HG02678 (cell line): ENCODE measurements at regions not wholly inside any gene's neighbourhood (a gene's known extent, or its start where the extent isn't known, plus 50 kb on each side); places are given as distances from the start of the nearest gene placed in this dataset.

Experiments used
- ATAC-seq: cut with Tn5 transposase; IDR thresholded peaks from one replicate; pipeline ENCODE4 v1.9.1; 2021; ENCODE audit warnings: mild to moderate bottlenecking, moderate library complexity; ENCODE audit not compliant: unreplicated experiment

- ATAC-seq: no peak
Measured at GRCh38 chr2:45337481-45337880, 273.6 kb downstream of the SRBD1 start.

DNA sequence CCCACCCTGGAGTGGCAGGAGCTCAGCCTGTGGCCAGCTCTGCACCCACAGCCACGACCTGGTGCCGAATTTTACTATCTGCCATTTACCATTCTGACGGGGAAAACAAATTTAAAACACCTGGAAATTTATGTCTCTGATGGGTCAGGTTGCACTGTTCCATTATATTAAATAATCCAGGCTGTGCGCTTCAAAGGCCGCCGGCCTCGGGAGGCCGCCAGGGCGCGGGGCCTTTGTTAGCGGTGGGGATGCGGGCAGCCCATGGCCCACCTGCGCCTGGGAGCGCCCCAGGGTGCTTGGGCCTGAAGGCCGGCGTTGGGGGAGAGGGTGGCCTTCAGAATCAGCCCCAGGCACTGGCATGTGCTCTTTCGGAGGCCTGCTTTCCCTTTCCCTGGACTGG is 276.9 kb downstream of the SRBD1 start:
- ATAC-seq: no peak

DNA sequence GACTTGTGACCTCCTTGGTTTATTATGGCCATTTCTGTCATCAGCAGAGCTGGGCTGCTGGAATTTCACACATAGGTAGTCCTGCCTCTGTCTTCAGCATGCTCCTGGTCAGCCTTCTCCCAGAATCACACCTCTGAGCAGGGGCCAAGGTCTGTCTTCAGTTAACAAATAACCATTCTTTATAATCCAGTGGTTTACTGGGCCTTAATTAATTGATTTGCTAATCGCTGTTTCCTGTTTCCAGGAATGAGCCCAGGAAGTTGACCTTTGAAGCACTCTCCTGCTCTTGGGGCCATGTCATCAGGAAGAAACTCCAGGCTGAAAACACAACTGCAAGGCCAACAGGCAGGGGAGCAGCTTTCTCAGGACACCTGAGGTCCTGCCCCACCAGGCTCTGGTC is 278.5 kb downstream of the SRBD1 start:
- ATAC-seq: no peak

GRCh38 chr2:45332094-45332493 is 279.0 kb downstream of the SRBD1 start:
- ATAC-seq: no peak

DNA sequence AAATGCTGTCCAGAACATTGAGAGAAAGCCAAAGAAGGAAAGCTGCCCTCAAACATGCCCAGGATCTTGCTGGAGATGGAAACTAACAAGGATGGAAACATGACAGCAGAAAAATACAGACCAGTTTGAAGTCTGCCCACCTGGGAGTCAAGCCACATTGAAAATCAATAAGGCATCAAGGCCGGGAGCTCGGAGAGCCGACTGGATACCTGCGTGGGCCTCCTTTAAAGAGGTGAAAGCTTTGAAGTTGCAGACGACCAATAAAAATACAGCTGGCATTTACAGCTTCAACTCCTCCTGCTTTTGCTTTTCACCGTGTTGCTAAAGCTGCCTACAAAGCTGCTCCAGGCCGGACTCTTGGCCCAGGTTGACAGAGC is 279.7 kb downstream of the SRBD1 start:
- no peak for ATAC-seq

DNA sequence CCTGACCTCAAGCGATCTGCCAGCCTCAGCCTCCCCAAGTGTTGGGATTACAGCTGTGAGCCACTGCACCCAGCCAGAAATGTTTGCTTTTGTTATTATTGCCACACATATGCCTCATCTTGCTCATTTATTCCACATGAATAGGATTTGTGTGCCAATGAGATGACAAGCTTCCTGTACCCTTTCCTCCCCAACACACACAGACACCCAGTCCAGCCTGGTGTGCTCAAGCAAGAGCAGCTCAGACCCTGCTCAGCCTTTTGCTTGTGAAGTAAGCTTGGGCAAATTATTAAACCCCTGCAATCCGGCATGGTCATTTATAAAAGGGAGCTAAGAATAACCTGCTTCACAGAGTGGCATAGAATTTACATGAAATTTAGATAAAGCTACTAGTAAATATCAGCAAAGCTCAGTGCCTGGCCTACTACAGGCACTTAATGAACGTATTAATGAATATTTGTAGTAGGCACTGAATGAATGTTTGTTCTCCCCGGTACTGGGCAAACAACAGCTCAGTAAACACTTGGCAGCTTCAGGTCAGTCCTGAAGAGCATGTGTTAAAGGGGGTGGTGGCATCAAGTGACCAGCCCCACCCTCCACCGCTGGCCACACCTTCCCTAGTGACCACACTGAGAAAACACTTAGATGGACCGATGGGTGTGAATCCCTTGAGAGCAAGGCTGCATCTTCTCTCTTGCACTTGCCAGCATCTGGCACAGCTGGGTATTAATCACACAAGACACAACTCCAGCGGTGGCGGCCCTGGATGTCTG is 280.2 kb downstream of the SRBD1 start:
- no peak for ATAC-seq

DNA sequence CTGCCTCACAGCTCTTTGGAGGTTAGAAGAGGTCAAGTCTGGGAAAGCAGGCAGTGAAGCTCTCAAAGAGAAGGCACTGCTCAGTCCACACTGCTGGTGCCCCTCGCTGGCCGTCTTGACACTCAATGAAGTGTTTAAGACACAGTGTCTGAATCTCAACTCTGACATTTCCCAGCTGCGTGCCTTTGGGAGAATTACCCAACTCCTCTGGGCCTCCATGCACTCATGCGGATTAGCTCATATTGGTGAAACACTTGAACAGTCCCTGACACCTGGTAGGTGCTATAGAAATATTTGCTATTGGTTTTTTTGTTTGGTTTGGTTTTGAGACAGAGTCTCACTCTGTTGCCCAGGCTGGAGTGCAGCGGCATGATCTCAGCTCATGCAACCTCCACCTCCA is 281.0 kb downstream of the SRBD1 start:
- ATAC-seq: no peak

- no peak for ATAC-seq
Measured at GRCh38 chr2:45329045-45329677, 281.9 kb downstream of the SRBD1 start.

- no peak for ATAC-seq
Measured at GRCh38 chr2:45328264-45328870, 282.7 kb downstream of the SRBD1 start.

DNA sequence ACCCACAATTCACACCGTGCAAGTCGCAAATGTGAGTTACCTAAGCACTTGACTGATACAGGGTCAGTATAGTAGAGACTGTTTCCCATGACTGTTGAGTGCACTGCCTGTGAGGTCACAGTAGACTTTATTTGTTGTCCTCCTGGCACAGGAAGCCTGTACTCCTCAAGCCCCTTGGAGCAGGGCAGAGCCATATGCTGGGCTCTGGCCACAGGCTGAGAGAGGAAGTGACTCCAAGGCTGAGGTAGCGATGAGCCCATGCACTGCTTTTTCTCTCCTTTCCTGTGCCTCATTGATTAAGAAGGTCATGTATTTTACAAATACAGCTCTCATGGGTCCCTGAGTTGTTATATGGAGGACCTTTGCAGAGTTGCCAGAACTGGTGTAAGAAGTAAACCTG is 287.7 kb downstream of the SRBD1 start:
- ATAC-seq: no peak

GRCh38 chr2:45320956-45321355 is 290.1 kb downstream of the SRBD1 start:
- no peak for ATAC-seq

GRCh38 chr2:45319683-45320455 is 291.2 kb downstream of the SRBD1 start:
- ATAC-seq: no peak

- ATAC-seq: no peak
Measured at GRCh38 chr2:45318686-45319085, 292.4 kb downstream of the SRBD1 start.

GRCh38 chr2:45316576-45317338 is 294.3 kb downstream of the SRBD1 start:
- no peak for ATAC-seq

DNA sequence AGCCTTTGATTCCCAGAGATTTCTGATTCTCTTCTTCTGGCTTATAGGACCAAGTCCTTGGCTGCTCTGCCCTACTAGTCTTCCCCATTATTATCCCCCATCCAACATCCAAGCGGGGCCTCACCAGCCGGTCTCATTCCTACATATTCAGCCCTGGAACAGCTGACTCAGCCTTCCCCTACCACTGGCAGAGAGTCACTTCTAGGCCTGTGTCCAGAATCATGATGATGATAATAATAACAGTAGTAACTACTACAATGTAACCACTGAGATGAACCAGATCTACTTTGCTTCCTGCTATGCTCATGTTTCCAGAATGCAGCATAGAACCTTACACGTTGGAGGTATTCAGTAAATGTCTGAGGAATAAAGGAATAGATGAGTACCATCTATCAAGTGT is 295.2 kb downstream of the SRBD1 start:
- ATAC-seq: no peak

DNA sequence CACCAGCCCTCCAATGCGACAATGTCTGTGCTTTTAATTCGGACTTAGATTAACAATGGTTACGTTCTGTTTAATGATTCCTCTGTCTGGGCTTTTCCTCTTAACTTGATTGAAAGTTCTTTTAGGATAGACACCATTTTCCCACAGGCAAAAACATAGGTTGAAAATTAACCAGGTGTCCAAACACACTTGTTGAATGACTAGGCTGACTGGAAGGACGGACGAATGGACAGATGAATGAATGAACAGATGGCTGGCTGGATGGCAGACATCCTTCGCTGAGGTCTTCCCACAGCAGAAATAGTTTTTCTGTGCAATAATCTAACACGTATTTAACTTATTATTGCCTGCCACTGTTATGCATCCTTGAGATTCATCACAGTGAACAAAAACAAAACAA is 298.8 kb downstream of the SRBD1 start:
- no peak for ATAC-seq

DNA sequence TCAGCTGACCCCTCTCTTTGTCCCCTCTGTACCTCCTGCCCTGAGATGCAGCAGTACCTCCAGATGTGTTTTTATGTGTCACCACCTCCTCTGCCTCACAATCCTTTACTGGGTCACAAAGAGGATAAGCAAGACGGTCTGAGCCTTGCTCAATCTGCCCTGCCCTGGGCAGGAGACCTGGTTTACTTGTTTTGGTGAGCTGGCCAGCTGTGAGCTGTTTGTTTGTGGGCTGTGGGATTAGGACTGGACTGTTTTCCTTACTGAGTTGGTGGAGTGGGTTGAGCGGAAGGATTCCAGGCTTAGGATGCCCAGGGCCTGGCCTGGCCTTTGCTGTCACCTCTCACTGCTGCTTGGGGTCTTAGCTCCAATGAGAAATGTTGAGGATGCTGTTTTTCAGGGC is 299.5 kb downstream of the SRBD1 start:
- ATAC-seq: no peak

GRCh38 chr2:45307147-45307546 is 297.9 kb upstream of the SIX2 start:
- no peak for ATAC-seq

GRCh38 chr2:45305599-45305998 is 296.3 kb upstream of the SIX2 start:
- no peak for ATAC-seq

DNA sequence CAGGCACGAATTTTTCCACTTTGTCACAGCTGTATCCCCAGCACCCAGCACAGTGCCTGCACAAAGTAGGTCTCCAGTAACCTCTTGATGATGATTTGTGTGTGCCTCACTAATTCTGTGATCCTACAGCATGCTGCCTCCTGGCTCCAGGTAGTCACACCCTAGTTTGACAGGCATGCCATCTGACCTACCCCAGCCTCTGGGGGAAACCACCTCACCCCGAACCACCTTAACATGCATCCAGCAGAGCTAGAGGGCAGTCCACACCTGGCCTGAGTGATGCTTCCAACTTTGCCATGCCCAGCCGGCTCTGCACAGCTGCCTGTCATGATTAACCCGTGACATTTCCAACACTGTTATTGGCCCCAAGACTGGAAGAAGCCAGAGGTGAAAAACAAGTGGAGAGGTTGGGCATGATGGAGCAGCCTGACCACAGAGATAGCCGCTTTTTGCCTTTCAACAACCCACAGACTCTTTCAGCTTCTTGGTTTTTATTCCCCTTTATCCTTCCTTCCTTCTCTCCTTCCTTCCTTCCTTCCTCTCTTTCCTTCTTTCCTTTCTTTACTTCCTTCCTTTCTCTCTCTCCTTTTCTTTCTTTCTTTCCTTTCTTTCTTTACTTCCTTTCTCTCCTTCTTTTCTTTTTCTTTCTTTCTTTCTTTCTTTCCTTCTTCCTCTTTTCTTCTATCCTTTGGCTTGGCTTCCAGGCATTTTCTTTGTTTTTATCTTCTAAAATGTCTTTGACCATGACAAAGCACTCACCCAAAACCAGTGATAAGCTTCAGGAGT is 294.4 kb upstream of the SIX2 start:
- ATAC-seq: no peak
